ENCODE measurements at regions not wholly inside any gene's neighbourhood (a gene's known extent, or its start where the extent isn't known, plus 50 kb on each side); places are given as distances from the start of the nearest gene placed in this dataset.

- TF ChIP-seq CTCF (IDR thresholded peaks at IDR 0.05; ENCODE audit: borderline replicate concordance, extremely low read depth, low read length, poor library complexity, severe bottlenecking) (no peak), EZH2 (IDR thresholded peaks at IDR 0.05; ENCODE audit: borderline replicate concordance, low read depth, low read length, severe bottlenecking) (no peak)
Observed at GRCh38 chr20:52454660-52455059, 263.1 kb upstream of the ZFP64 start.
